ENCODE measurements at regions not wholly inside any gene's neighbourhood (a gene's known extent, or its start where the extent isn't known, plus 50 kb on each side); places are given as distances from the start of the nearest gene placed in this dataset.

DNA sequence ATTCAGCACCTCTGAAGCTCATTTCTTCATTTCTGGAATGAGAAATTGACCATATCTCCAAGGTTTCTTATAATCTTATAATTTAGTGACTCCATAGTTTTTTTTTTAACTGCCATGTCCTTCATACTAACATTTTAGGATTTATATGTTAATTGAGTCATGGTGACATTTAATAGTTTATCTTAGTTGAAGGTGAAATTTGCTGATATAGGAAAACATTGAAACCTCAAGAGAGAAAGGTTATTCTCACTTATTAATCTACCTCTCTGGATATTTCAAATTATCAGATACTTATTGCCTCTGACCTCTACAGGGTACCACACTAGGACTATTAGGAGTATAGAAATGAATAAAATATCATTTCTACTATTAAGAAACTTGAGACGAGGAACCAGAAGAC is 499.0 kb downstream of the NUP35 start:
- no TSS peak for BruUV-seq (replicated peaks)
- H4K20me1 ChIP-seq (ENCODE audit: low read length): no peaks in the 10 kb centered on the region
- H3K36me3 ChIP-seq (ENCODE audit: low read depth, low read length): no peaks in the 10 kb centered on the region
- no peaks in the 10 kb centered on the region for H3F3A ChIP-seq (ENCODE audit: low read length, unreplicated experiment)
- POLR2A ChIA-PET (ENCODE audit: unreplicated experiment): no interaction called here
- H3K9me3 ChIP-seq (ENCODE audit: low read length): no peaks in the 10 kb centered on the region
- intact Hi-C loops (cut with micrococcal nuclease): no loop called here
- H3K27me3 ChIP-seq (ENCODE audit: low read length): no peaks in the 10 kb centered on the region
- no peak overlapping the region for H3K9ac ChIP-seq (ENCODE audit: low read length)
- CTCF ChIA-PET: no interaction called here
- no peak overlapping the region for H2AFZ ChIP-seq (ENCODE audit: low read length)
- TF ChIP-seq EZH2 (IDR thresholded peaks at IDR 0.05; ENCODE audit: low read length, unreplicated experiment) (no peak), EZH2phosphoT487 (IDR thresholded peaks at IDR 0.05; ENCODE audit: borderline replicate concordance, low read length) (no peak)
- TF ChIP-seq, protein P1, sequence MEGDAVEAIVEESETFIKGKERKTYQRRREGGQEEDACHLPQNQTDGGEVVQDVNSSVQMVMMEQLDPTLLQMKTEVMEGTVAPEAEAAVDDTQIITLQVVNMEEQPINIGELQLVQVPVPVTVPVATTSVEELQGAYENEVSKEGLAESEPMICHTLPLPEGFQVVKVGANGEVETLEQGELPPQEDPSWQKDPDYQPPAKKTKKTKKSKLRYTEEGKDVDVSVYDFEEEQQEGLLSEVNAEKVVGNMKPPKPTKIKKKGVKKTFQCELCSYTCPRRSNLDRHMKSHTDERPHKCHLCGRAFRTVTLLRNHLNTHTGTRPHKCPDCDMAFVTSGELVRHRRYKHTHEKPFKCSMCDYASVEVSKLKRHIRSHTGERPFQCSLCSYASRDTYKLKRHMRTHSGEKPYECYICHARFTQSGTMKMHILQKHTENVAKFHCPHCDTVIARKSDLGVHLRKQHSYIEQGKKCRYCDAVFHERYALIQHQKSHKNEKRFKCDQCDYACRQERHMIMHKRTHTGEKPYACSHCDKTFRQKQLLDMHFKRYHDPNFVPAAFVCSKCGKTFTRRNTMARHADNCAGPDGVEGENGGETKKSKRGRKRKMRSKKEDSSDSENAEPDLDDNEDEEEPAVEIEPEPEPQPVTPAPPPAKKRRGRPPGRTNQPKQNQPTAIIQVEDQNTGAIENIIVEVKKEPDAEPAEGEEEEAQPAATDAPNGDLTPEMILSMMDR (conservative IDR thresholded peaks at IDR 0.05; ENCODE audit: low read depth, low read length): no peak
- no peaks in the 10 kb centered on the region for H3K9me2 ChIP-seq (replicated peaks; ENCODE audit: low read length)
- no peaks in the 10 kb centered on the region for H3K79me2 ChIP-seq (ENCODE audit: low read length)
- H3K4me1 ChIP-seq (ENCODE audit: insufficient read depth, low read length): no peaks in the 10 kb centered on the region
- DNase-seq (no peak), ATAC-seq (no peak)
- H3K4me3 ChIP-seq (ENCODE audit: low read length): no peak overlapping the region
- no peak overlapping the region for H3K4me2 ChIP-seq (ENCODE audit: low read length)
- no peak overlapping the region for H3K27ac ChIP-seq (ENCODE audit: low read length)

DNA sequence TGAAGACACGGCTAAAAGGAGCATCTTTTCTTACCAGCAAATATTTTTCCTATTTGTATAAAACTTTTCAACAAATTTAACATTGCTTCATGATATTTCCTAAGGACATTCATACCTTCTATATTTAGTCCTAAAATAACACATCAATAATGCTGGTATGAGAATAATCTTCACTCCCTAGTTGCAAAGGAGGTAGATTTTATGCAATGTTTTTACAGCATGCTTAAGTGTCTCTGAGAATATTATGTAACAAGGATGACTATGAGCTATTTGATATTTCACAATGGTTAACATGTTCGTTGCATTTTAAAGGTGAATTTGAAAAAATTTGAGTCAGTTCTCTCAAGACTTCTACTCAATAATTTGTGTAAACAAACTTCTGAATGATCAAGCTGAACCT is 506.7 kb downstream of the NUP35 start:
- no peaks in the 10 kb centered on the region for H3K79me2 ChIP-seq (ENCODE audit: low read length)
- no peak overlapping the region for H3K4me3 ChIP-seq (ENCODE audit: low read length)
- H3K36me3 ChIP-seq (ENCODE audit: low read depth, low read length): no peaks in the 10 kb centered on the region
- ATAC-seq (no peak), DNase-seq (no peak)
- no peaks in the 10 kb centered on the region for H3K9me2 ChIP-seq (replicated peaks; ENCODE audit: low read length)
- no peaks in the 10 kb centered on the region for H3K27me3 ChIP-seq (ENCODE audit: low read length)
- H4K20me1 ChIP-seq (ENCODE audit: low read length): no peaks in the 10 kb centered on the region
- no TSS peak for BruUV-seq (replicated peaks)
- no peak overlapping the region for H3K4me2 ChIP-seq (ENCODE audit: low read length)
- ChIA-PET CTCF (no interaction called here), POLR2A (ENCODE audit: unreplicated experiment) (interaction anchor here (0.7 kb wide), 1 partner anchor 34 kb away, joined by 3 read pairs; no protein-coding TSS in a partner anchor)
- TF ChIP-seq, protein P1 (conservative IDR thresholded peaks at IDR 0.05; ENCODE audit: low read depth, low read length): no peak
- TF ChIP-seq EZH2 (IDR thresholded peaks at IDR 0.05; ENCODE audit: low read length, unreplicated experiment): no peak
- TF ChIP-seq EZH2phosphoT487 (IDR thresholded peaks at IDR 0.05; ENCODE audit: borderline replicate concordance, low read length): no peak
- no peak overlapping the region for H2AFZ ChIP-seq (ENCODE audit: low read length)
- H3K4me1 ChIP-seq (ENCODE audit: insufficient read depth, low read length): no peaks in the 10 kb centered on the region
- no peaks in the 10 kb centered on the region for H3F3A ChIP-seq (ENCODE audit: low read length, unreplicated experiment)
- intact Hi-C loops (cut with micrococcal nuclease): no loop called here
- no peak overlapping the region for H3K9ac ChIP-seq (ENCODE audit: low read length)
- no peaks in the 10 kb centered on the region for H3K9me3 ChIP-seq (ENCODE audit: low read length)
- no peak overlapping the region for H3K27ac ChIP-seq (ENCODE audit: low read length)

DNA sequence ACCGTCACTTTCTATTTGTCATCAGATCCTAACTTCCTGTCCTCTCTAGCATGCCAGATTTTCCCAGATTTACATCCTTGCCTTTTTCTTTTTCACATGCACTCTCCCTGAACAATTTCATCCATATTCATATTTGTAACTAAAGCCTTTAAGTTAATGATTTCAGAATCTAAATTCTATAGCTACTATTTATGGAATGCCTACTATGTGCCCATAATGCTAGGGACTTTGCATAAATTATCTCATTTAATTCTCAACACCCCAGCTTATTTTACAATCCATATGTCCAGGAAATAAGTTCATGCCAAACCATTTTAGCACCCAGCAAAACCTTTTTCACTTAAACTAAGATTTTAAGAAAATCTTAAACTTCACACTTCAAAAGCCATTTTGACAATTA is 531.9 kb downstream of the NUP35 start:
- Histone ChIP-seq H3K9me3 (ENCODE audit: low read length) (no peaks in the 10 kb centered on the region), H3K27me3 (ENCODE audit: low read length) (no peaks in the 10 kb centered on the region), H3K36me3 (ENCODE audit: low read depth, low read length) (no peaks in the 10 kb centered on the region), H3K79me2 (ENCODE audit: low read length) (no peaks in the 10 kb centered on the region), H3K4me1 (ENCODE audit: insufficient read depth, low read length) (no peaks in the 10 kb centered on the region), H3K27ac (ENCODE audit: low read length) (no peak overlapping the region), H3F3A (ENCODE audit: low read length, unreplicated experiment) (no peaks in the 10 kb centered on the region), H3K9ac (ENCODE audit: low read length) (no peak overlapping the region), H2AFZ (ENCODE audit: low read length) (no peak overlapping the region), H3K9me2 (replicated peaks; ENCODE audit: low read length) (no peaks in the 10 kb centered on the region), H3K4me3 (ENCODE audit: low read length) (no peak overlapping the region), H3K4me2 (ENCODE audit: low read length) (no peak overlapping the region), H4K20me1 (ENCODE audit: low read length) (no peaks in the 10 kb centered on the region)
- no peak for ATAC-seq
- BruUV-seq (replicated peaks): no TSS peak
- POLR2A ChIA-PET (ENCODE audit: unreplicated experiment): no interaction called here
- no peak for DNase-seq
- intact Hi-C loops (cut with micrococcal nuclease): no loop called here
- TF ChIP-seq EZH2 (IDR thresholded peaks at IDR 0.05; ENCODE audit: low read length, unreplicated experiment): no peak
- TF ChIP-seq, protein P1 (conservative IDR thresholded peaks at IDR 0.05; ENCODE audit: low read depth, low read length): no peak
- TF ChIP-seq EZH2phosphoT487 (IDR thresholded peaks at IDR 0.05; ENCODE audit: borderline replicate concordance, low read length): no peak
- CTCF ChIA-PET: no interaction called here
